BLaER1 treated with 17β-estradiol and CSF1 and Interleukin-3, amounts not matched to agents 10 nM and 100 nM (cell line): ENCODE measurements at regions not wholly inside any gene's neighbourhood (a gene's known extent, or its start where the extent isn't known, plus 50 kb on each side); places are given as distances from the start of the nearest gene placed in this dataset.

Experiments used
- H3K27ac ChIP-seq, 11 experiments: shearing (Covaris generic); formaldehyde crosslinking; 2 replicates each; pipeline ENCODE4 v1.8.1; 2022
- H3K27me3 ChIP-seq, 11 experiments: shearing (Covaris generic); formaldehyde crosslinking; 2 replicates each; pipeline ENCODE4 v1.8.1; 2022
- H3K36me3 ChIP-seq, 11 experiments: shearing (Covaris generic); formaldehyde crosslinking; 2 replicates each; pipeline ENCODE4 v1.8.1; 2022
- H3K4me1 ChIP-seq, 10 experiments: shearing (Covaris generic); formaldehyde crosslinking; 2 replicates each; pipeline ENCODE4 v1.8.1; 2022
- H3K4me2 ChIP-seq, 11 experiments: shearing (Covaris generic); formaldehyde crosslinking; 2 replicates each; pipeline ENCODE4 v1.8.1; 2022
- H3K4me3 ChIP-seq, 10 experiments: shearing (Covaris generic); formaldehyde crosslinking; 2 replicates each; pipeline ENCODE4 v1.8.1; 2022
- H3K9ac ChIP-seq, 11 experiments: shearing (Covaris generic); formaldehyde crosslinking; 2 replicates each; pipeline ENCODE4 v1.8.1; 2022
- H3K9me3 ChIP-seq, 11 experiments: shearing (Covaris generic); formaldehyde crosslinking; replicated peaks in 1 of 11; 2 replicates each; pipeline ENCODE4 v1.8.1; 2022
- H4K20me1 ChIP-seq, 11 experiments: shearing (Covaris generic); formaldehyde crosslinking; 2 replicates each; pipeline ENCODE4 v1.8.1; 2022
- Cebpa-rat ChIP-seq, 11 experiments: shearing (Covaris generic); IDR thresholded peaks; 2 replicates each; pipeline ENCODE4 v1.8.1; 2022

- no peak overlapping the region for H3K4me2 ChIP-seq
- H3K9me3 ChIP-seq, result no peaks in the 10 kb centered on the region
- H3K4me1 ChIP-seq, result no peaks in the 10 kb centered on the region
- H3K27me3 ChIP-seq, result no peaks in the 10 kb centered on the region
- H3K36me3 ChIP-seq, result no peaks in the 10 kb centered on the region
- no peak overlapping the region for H3K4me3 ChIP-seq
- H3K27ac ChIP-seq, result no peak overlapping the region
- H4K20me1 ChIP-seq, result no peaks in the 10 kb centered on the region
- no peak overlapping the region for H3K9ac ChIP-seq
- TF ChIP-seq Cebpa-rat (IDR thresholded peaks at IDR 0.05), result no peak
Measured at GRCh38 chr15:98556321-98556720, 92.0 kb upstream of the IGF1R start.

- no peak overlapping the region for H3K27ac ChIP-seq
- no peak overlapping the region for H3K4me2 ChIP-seq
- TF ChIP-seq Cebpa-rat (IDR thresholded peaks at IDR 0.05), result no peak
- H3K36me3 ChIP-seq, result no peaks in the 10 kb centered on the region
- no peaks in the 10 kb centered on the region for H3K27me3 ChIP-seq
- H3K9ac ChIP-seq, result no peak overlapping the region
- no peaks in the 10 kb centered on the region for H4K20me1 ChIP-seq
- H3K4me3 ChIP-seq, result no peak overlapping the region
- no peaks in the 10 kb centered on the region for H3K4me1 ChIP-seq
- no peaks in the 10 kb centered on the region for H3K9me3 ChIP-seq
Measured at GRCh38 chr15:98560338-98560737, 88.0 kb upstream of the IGF1R start.

GRCh38 chr15:98561169-98561941 lies 87.0 kb upstream of the IGF1R start:
- Histone ChIP-seq H3K4me1 (no peaks in the 10 kb centered on the region), H3K4me2 (no peak overlapping the region), H3K27ac (no peak overlapping the region), H4K20me1 (no peaks in the 10 kb centered on the region), H3K9me3 (no peaks in the 10 kb centered on the region), H3K36me3 (no peaks in the 10 kb centered on the region), H3K4me3 (no peak overlapping the region), H3K9ac (no peak overlapping the region), H3K27me3 (no peaks in the 10 kb centered on the region)
- no peak for TF ChIP-seq Cebpa-rat (IDR thresholded peaks at IDR 0.05)

- Histone ChIP-seq H3K27ac (no peak overlapping the region), H3K4me2 (no peak overlapping the region), H3K9ac (no peak overlapping the region), H3K4me3 (no peak overlapping the region), H4K20me1 (no peaks in the 10 kb centered on the region), H3K4me1 (no peaks in the 10 kb centered on the region), H3K9me3 (no peaks in the 10 kb centered on the region), H3K27me3 (no peaks in the 10 kb centered on the region), H3K36me3 (no peaks in the 10 kb centered on the region)
- no peak for TF ChIP-seq Cebpa-rat (IDR thresholded peaks at IDR 0.05)
Measured at GRCh38 chr15:98562331-98562937, 85.9 kb upstream of the IGF1R start.

GRCh38 chr15:98565566-98565965 lies 82.8 kb upstream of the IGF1R start:
- H3K4me3 ChIP-seq, result no peak overlapping the region
- no peaks in the 10 kb centered on the region for H3K27me3 ChIP-seq
- TF ChIP-seq Cebpa-rat (IDR thresholded peaks at IDR 0.05), result no peak
- H3K27ac ChIP-seq, result no peak overlapping the region
- no peaks in the 10 kb centered on the region for H3K9me3 ChIP-seq
- no peaks in the 10 kb centered on the region for H3K36me3 ChIP-seq
- H4K20me1 ChIP-seq, result no peaks in the 10 kb centered on the region
- no peak overlapping the region for H3K4me2 ChIP-seq
- no peak overlapping the region for H3K9ac ChIP-seq
- H3K4me1 ChIP-seq, result no peaks in the 10 kb centered on the region

- no peak for TF ChIP-seq Cebpa-rat (IDR thresholded peaks at IDR 0.05)
- no peak overlapping the region for H3K27ac ChIP-seq
- no peak overlapping the region for H3K4me3 ChIP-seq
- no peaks in the 10 kb centered on the region for H4K20me1 ChIP-seq
- no peak overlapping the region for H3K9ac ChIP-seq
- no peaks in the 10 kb centered on the region for H3K4me1 ChIP-seq
- H3K9me3 ChIP-seq, result no peaks in the 10 kb centered on the region
- no peak overlapping the region for H3K4me2 ChIP-seq
- H3K36me3 ChIP-seq, result no peaks in the 10 kb centered on the region
- no peaks in the 10 kb centered on the region for H3K27me3 ChIP-seq
Measured at GRCh38 chr15:98567951-98568350, 80.4 kb upstream of the IGF1R start.

GRCh38 chr15:98568382-98569017 lies 79.8 kb upstream of the IGF1R start:
- Histone ChIP-seq H3K36me3 (no peaks in the 10 kb centered on the region), H3K27me3 (no peaks in the 10 kb centered on the region), H3K9ac (no peak overlapping the region), H4K20me1 (no peaks in the 10 kb centered on the region), H3K9me3 (no peaks in the 10 kb centered on the region), H3K27ac (no peak overlapping the region), H3K4me3 (no peak overlapping the region), H3K4me2 (no peak overlapping the region), H3K4me1 (no peaks in the 10 kb centered on the region)
- TF ChIP-seq Cebpa-rat (IDR thresholded peaks at IDR 0.05), result no peak

GRCh38 chr15:98570119-98570518 lies 78.2 kb upstream of the IGF1R start:
- H3K36me3 ChIP-seq, result no peaks in the 10 kb centered on the region
- no peaks in the 10 kb centered on the region for H3K9me3 ChIP-seq
- TF ChIP-seq Cebpa-rat (IDR thresholded peaks at IDR 0.05), result no peak
- H3K27me3 ChIP-seq, result no peaks in the 10 kb centered on the region
- no peak overlapping the region for H3K9ac ChIP-seq
- H3K4me3 ChIP-seq, result no peak overlapping the region
- H4K20me1 ChIP-seq, result no peaks in the 10 kb centered on the region
- no peak overlapping the region for H3K27ac ChIP-seq
- no peak overlapping the region for H3K4me2 ChIP-seq
- no peaks in the 10 kb centered on the region for H3K4me1 ChIP-seq

- Histone ChIP-seq H3K4me3 (no peak overlapping the region), H3K9ac (no peak overlapping the region), H3K36me3 (no peaks in the 10 kb centered on the region), H4K20me1 (no peaks in the 10 kb centered on the region), H3K9me3 (peaks cover 15 to 23% (median 19%) of the 10 kb centered on the region in 11 experiments), H3K4me2 (no peak overlapping the region), H3K27me3 (no peaks in the 10 kb centered on the region), H3K4me1 (no peaks in the 10 kb centered on the region), H3K27ac (no peak overlapping the region)
- no peak for TF ChIP-seq Cebpa-rat (IDR thresholded peaks at IDR 0.05)
Measured at GRCh38 chr15:98580572-98580971, 67.8 kb upstream of the IGF1R start.

GRCh38 chr15:98581715-98582114 lies 66.6 kb upstream of the IGF1R start:
- H3K27ac ChIP-seq, result no peak overlapping the region
- H3K4me2 ChIP-seq, result no peak overlapping the region
- H3K9me3 ChIP-seq, result peaks cover 15 to 23% (median 19%) of the 10 kb centered on the region in 11 experiments
- TF ChIP-seq Cebpa-rat (IDR thresholded peaks at IDR 0.05), result no peak
- no peaks in the 10 kb centered on the region for H3K27me3 ChIP-seq
- no peaks in the 10 kb centered on the region for H3K4me1 ChIP-seq
- H3K36me3 ChIP-seq, result no peaks in the 10 kb centered on the region
- no peak overlapping the region for H3K4me3 ChIP-seq
- H3K9ac ChIP-seq, result no peak overlapping the region
- H4K20me1 ChIP-seq, result no peaks in the 10 kb centered on the region
